Stimulated activated effector memory CD8-positive, alpha-beta T cell treated with anti-CD3 and anti-CD28 coated beads, Interleukin-12 subunit alpha, Interleukin-12 subunit beta, amount 100 ng/mL, for 72 hours (primary cell): ENCODE measurements at regions not wholly inside any gene's neighbourhood (a gene's known extent, or its start where the extent isn't known, plus 50 kb on each side); places are given as distances from the start of the nearest gene placed in this dataset.

ENCODE experiments used
- ATAC-seq: fragments of 150-1000 bp; cut with Tn5 transposase; 2 replicates; pipeline ENCODE4 v1.10.0; 2021
- DNase-seq, 2 donors: peaks; one replicate each; pipeline ENCODE4 v3.0.0; 2021 to 2022; ENCODE audit warnings: low spot score in 2 of 2
- H3K27ac Mint-ChIP-seq: one replicate; pipeline ENCODE4 v1.8.0; 2022; ENCODE audit warnings: mild to moderate bottlenecking, mixed read lengths
- H3K36me3 Mint-ChIP-seq: one replicate; pipeline ENCODE4 v1.8.0; 2022; ENCODE audit warnings: mild to moderate bottlenecking, mixed read lengths
- H3K4me1 Mint-ChIP-seq: one replicate; pipeline ENCODE4 v1.8.0; 2022; ENCODE audit warnings: mixed read lengths
- H3K4me3 Mint-ChIP-seq: one replicate; pipeline ENCODE4 v1.8.0; 2022; ENCODE audit warnings: mild to moderate bottlenecking, mixed read lengths
- H3K9me3 Mint-ChIP-seq: one replicate; pipeline ENCODE4 v1.8.0; 2022; ENCODE audit warnings: mixed read lengths

DNA sequence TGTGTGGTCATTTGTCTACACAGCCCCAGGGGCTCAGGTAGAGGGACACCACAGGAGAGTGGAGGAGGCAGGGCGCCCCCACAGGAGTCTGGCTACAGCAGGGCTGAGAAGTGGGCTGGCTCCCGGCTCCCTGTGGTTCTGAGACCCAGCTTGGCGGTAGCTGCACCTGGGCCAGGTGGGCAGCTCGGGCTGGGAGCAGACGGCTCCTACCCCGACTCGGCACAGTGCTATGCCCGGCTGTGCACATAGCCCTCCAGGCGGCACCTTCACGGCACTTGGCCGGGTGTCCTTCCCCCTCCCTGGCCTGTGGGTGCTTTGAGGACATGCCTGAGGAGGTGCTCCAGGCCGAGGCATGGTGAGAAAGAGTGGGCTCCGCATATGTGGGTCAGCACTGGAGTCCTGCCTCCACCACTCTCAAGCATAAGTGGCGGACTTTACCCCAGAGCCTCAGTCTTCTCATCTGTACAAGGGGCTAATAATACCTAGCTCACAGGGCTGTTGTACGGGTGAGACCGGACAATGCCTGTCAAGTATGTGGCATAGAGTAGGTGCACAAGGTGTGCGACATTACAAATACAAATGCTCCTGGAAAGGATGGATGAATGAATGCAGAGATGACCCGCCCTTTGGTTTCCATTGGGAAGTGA lies 50.1 kb upstream of the JPH3 start:
- Mint-ChIP-seq H3K4me3 (no peak overlapping the region), H3K36me3 (peaks cover 6% of the 10 kb centered on the region), H3K9me3 (no peaks in the 10 kb centered on the region)

GRCh38 chr16:87551487-87551886 lies 50.8 kb upstream of the JPH3 start:
- Mint-ChIP-seq H3K4me1 (peaks cover 9% of the 10 kb centered on the region), H3K9me3 (no peaks in the 10 kb centered on the region), H3K4me3 (no peak overlapping the region), H3K36me3 (peaks cover 6% of the 10 kb centered on the region), H3K27ac (no peak overlapping the region)
- ATAC-seq (no peak), DNase-seq (no peak)

More for the DNA sequence above, 50.1 kb upstream of the JPH3 start:
- no peak for DNase-seq
- Mint-ChIP-seq H3K4me1 (peaks cover 9% of the 10 kb centered on the region), H3K27ac (no peak overlapping the region)
- no peak for ATAC-seq

DNA sequence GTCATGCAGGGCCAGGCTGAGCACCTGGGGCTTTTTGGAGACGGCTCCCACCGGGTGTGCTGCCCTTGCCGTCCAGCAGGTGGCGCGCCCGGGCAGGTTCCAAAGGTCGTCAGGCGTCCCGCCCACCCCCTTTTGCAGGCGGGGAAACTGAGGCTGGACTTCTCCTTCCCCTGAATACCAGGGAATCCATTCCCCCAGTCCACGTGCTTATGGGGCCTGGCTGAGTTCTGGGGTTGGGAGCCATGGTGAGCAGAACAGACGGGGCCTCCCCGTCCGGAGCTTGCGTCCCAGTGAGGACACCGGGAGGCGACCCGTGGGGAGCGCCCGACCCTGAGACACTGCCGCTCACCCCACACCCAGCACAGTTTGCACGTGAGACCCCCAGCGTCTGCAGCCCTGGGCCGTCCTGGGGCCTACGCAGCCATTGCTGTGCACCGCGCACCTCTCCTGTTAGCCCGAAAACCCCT lies 51.8 kb upstream of the JPH3 start:
- DNase-seq (peak; percentile 57 to 79), ATAC-seq (peak; percentile 38)
- peaks cover 9% of the 10 kb centered on the region for H3K4me1 Mint-ChIP-seq
- no peaks in the 10 kb centered on the region for H3K9me3 Mint-ChIP-seq
- H3K36me3 Mint-ChIP-seq, result peaks cover 6% of the 10 kb centered on the region
- H3K27ac Mint-ChIP-seq, result no peak overlapping the region
- no peak overlapping the region for H3K4me3 Mint-ChIP-seq

GRCh38 chr16:87549627-87550494 lies 52.4 kb upstream of the JPH3 start:
- H3K27ac Mint-ChIP-seq, result no peak overlapping the region
- H3K9me3 Mint-ChIP-seq, result no peaks in the 10 kb centered on the region
- H3K4me1 Mint-ChIP-seq, result peaks cover 9% of the 10 kb centered on the region
- ATAC-seq (no peak), DNase-seq (no peak)
- no peak overlapping the region for H3K4me3 Mint-ChIP-seq
- peaks cover 6% of the 10 kb centered on the region for H3K36me3 Mint-ChIP-seq

DNA sequence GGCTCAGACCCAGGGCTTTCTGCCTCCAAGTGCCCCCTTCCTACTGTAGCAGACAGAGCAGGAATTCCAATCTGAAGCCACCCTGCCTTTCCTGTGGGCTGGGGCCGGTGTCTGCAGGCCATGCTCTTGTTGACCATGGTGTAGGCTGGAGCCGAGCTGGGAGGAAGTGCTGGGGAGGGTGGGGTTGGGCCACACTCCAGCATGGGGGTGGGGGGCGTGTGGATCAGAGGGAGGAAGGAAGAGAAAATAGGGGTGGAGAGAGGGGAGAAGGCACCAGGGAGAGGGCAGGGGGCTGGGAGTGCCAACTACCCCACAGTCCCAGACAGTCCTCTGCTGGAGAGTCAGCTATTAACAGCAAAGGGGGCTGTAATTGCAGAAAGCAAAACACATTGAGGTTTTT lies 54.3 kb upstream of the JPH3 start:
- Mint-ChIP-seq H3K4me1 (peaks cover 18% of the 10 kb centered on the region), H3K27ac (peak overlapping the region; percentile 40), H3K9me3 (no peaks in the 10 kb centered on the region), H3K4me3 (no peak overlapping the region), H3K36me3 (peaks cover 6% of the 10 kb centered on the region)
- ATAC-seq, result no peak
- DNase-seq, result no peak

- H3K27ac Mint-ChIP-seq, result no peak overlapping the region
- no peaks in the 10 kb centered on the region for H3K9me3 Mint-ChIP-seq
- ATAC-seq (peak; percentile 76), DNase-seq (no peak)
- H3K4me1 Mint-ChIP-seq, result peaks cover 9% of the 10 kb centered on the region
- peak overlapping the region; percentile 39 for H3K4me3 Mint-ChIP-seq
- peaks cover under 1% of the 10 kb centered on the region for H3K36me3 Mint-ChIP-seq
These were observed 50.8 kb upstream of the ZCCHC14 start for GRCh38 chr16:87543436-87544191.

GRCh38 chr16:87542531-87543102 lies 49.8 kb upstream of the ZCCHC14 start:
- no peaks in the 10 kb centered on the region for H3K9me3 Mint-ChIP-seq
- ATAC-seq (no peak), DNase-seq (no peak)
- no peak overlapping the region for H3K27ac Mint-ChIP-seq
- peaks cover 9% of the 10 kb centered on the region for H3K4me1 Mint-ChIP-seq
- H3K4me3 Mint-ChIP-seq, result no peak overlapping the region
- no peaks in the 10 kb centered on the region for H3K36me3 Mint-ChIP-seq
